WTC11 (cell line): ENCODE measurements at regions not wholly inside any gene's neighbourhood (a gene's known extent, or its start where the extent isn't known, plus 50 kb on each side); places are given as distances from the start of the nearest gene placed in this dataset.

Experiments
- ATAC-seq: fragments of 200-7000 bp; cut with Tn5 transposase; 2 replicates; pipeline ENCODE4 v1.10.0; 2021; ENCODE audit warnings: mild to moderate bottlenecking, moderate library complexity
- CTCF ChIA-PET: fragments of 300-600 bp; sonication (Branson Sonifier 250); formaldehyde crosslinking; loops from one replicate; lab custom pipeline; 2021; ENCODE audit warnings: antibody characterized with exemption; lab: Charles Lee
- POLR2A ChIA-PET: fragments of 350-600 bp; sonication (Branson Sonifier 250); formaldehyde crosslinking; loops from one replicate; lab custom pipeline; 2021; ENCODE audit warnings: antibody characterized with exemption; lab: Charles Lee
- DNase-seq: peaks from one replicate; pipeline ENCODE4 v3.0.0; 2021; ENCODE audit warnings: low spot score
- H3K27ac Mint-ChIP-seq: 2 replicates; pipeline ENCODE4 v1.8.0; 2021; ENCODE audit warnings: mixed read lengths
- H3K27me3 Mint-ChIP-seq: 2 replicates; pipeline ENCODE4 v1.8.0; 2021; ENCODE audit warnings: low read depth, mild to moderate bottlenecking, moderate library complexity, mixed read lengths
- H3K36me3 Mint-ChIP-seq: 2 replicates; pipeline ENCODE4 v1.8.0; 2021; ENCODE audit warnings: mixed read lengths
- H3K4me1 Mint-ChIP-seq: 2 replicates; pipeline ENCODE4 v1.8.0; 2022; ENCODE audit warnings: mixed read lengths
- H3K4me3 Mint-ChIP-seq: 2 replicates; pipeline ENCODE4 v1.8.0; 2021; ENCODE audit warnings: mild to moderate bottlenecking, moderate library complexity, mixed read lengths
- H3K9me3 Mint-ChIP-seq: 2 replicates; pipeline ENCODE4 v1.8.0; 2021; ENCODE audit warnings: mixed read lengths
- ARID4B ChIP-seq: sonication (generic); formaldehyde crosslinking; IDR thresholded peaks from 2 replicates; pipeline ENCODE4 v1.8.0; 2023; ENCODE audit warnings: missing genetic modification reagents, mild to moderate bottlenecking, borderline replicate concordance
- CTCF ChIP-seq: fragments of 200-600 bp; IDR thresholded peaks from 2 replicates; pipeline ENCODE4 v1.8.0; 2022; ENCODE audit warnings: antibody characterized with exemption
- E2F5 ChIP-seq: sonication (generic); formaldehyde crosslinking; IDR thresholded peaks from 2 replicates; pipeline ENCODE4 v1.8.1; 2022; ENCODE audit warnings: mild to moderate bottlenecking, moderate library complexity, missing genetic modification reagents
- FOXK1 ChIP-seq: sonication (generic); formaldehyde crosslinking; IDR thresholded peaks from 2 replicates; pipeline ENCODE4 v1.8.0; 2022; ENCODE audit warnings: mild to moderate bottlenecking, moderate library complexity, missing genetic modification reagents
- GRHL2 ChIP-seq: fragments of 250-450 bp; sonication (Bioruptor Pico); IDR thresholded peaks from 2 replicates; pipeline ENCODE4 v1.8.0; 2022; ENCODE audit warnings: mild to moderate bottlenecking, moderate library complexity; ENCODE audit not compliant: insufficient replicate concordance, severe bottlenecking
- IRF2 ChIP-seq: sonication (generic); formaldehyde crosslinking; IDR thresholded peaks from 2 replicates; pipeline ENCODE4 v1.8.0; 2022; ENCODE audit warnings: low read depth, missing genetic modification reagents, borderline replicate concordance
- KAT7 ChIP-seq: sonication (generic); formaldehyde crosslinking; IDR thresholded peaks from 2 replicates; pipeline ENCODE4 v1.8.1; 2023; ENCODE audit warnings: missing genetic modification reagents, mild to moderate bottlenecking, borderline replicate concordance
- NFATC4 ChIP-seq: fragments of 250-450 bp; sonication (Bioruptor Pico); IDR thresholded peaks from 2 replicates; pipeline ENCODE4 v1.9.0; 2021; ENCODE audit warnings: mild to moderate bottlenecking
- NR3C1 ChIP-seq: sonication (generic); formaldehyde crosslinking; conservative IDR thresholded peaks from 2 replicates; pipeline ENCODE4 v1.8.1; 2023; ENCODE audit warnings: low read depth, mild to moderate bottlenecking, missing genetic modification reagents
- OVOL2 ChIP-seq: fragments of 250-450 bp; sonication (Bioruptor Pico); IDR thresholded peaks from 2 replicates; pipeline ENCODE4 v1.9.0; 2021; ENCODE audit warnings: mild to moderate bottlenecking, borderline replicate concordance
- SOX15 ChIP-seq: fragments of 250-450 bp; sonication (Bioruptor Pico); IDR thresholded peaks from 2 replicates; pipeline ENCODE4 v1.9.0; 2021; ENCODE audit warnings: mild to moderate bottlenecking
- SP1 ChIP-seq: sonication (generic); formaldehyde crosslinking; conservative IDR thresholded peaks from 2 replicates; pipeline ENCODE4 v1.8.1; 2022; ENCODE audit warnings: missing genetic modification reagents
- TF ChIP-seq, protein P1 (sequence below): sonication (generic); formaldehyde crosslinking; conservative IDR thresholded peaks from 2 replicates; pipeline ENCODE4 v1.8.1; 2023; ENCODE audit warnings: mild to moderate bottlenecking, low read depth, missing genetic modification reagents, moderate library complexity
- TF ChIP-seq, protein P2 (sequence below): fragments of 250-450 bp; sonication (Bioruptor Pico); IDR thresholded peaks from 2 replicates; pipeline ENCODE4 v1.9.0; 2021; ENCODE audit warnings: mild to moderate bottlenecking
- TF ChIP-seq, protein P3 (sequence below): fragments of 250-450 bp; sonication (Bioruptor Pico); IDR thresholded peaks from 2 replicates; pipeline ENCODE4 v1.9.0; 2021; ENCODE audit warnings: moderate library complexity, mild to moderate bottlenecking, inconsistent platforms, borderline replicate concordance
- TF ChIP-seq, protein P4 (sequence below): sonication (generic); formaldehyde crosslinking; IDR thresholded peaks from 2 replicates; pipeline ENCODE4 v1.8.0; 2022; ENCODE audit warnings: mild to moderate bottlenecking, missing genetic modification reagents
- TF ChIP-seq, protein P5 (sequence below): sonication (generic); formaldehyde crosslinking; IDR thresholded peaks from 2 replicates; pipeline ENCODE4 v1.8.0; 2023; ENCODE audit warnings: mild to moderate bottlenecking, missing genetic modification reagents

DNA sequence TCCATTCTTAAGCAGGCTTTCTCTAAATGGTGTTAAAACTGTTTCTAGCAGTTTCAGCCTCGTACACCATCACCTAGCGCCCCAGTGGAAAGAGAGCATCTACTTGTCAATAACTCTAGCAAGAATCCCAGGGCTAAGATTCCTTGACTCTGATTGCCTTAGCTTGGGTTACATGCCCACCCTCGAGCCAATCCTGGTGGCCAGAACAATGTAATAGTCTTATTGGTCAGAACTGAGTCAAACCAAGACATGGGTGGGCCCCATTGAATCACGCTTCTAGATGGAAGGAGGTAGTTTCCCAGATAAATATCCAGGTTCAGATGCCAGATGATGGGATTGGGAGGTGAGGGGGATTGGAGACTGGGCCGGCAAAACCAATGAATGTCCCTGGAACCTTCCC is 55.9 kb upstream of the MED13L start:
- Mint-ChIP-seq H3K36me3 (no peaks in the 10 kb centered on the region), H3K4me1 (peaks cover 22% of the 10 kb centered on the region), H3K27ac (no peak overlapping the region), H3K4me3 (no peak overlapping the region), H3K9me3 (peaks cover 3% of the 10 kb centered on the region; the same call in 1 of the 2 replicates), H3K27me3 (no peaks in the 10 kb centered on the region)
- POLR2A ChIA-PET: interaction anchor here (0.6 kb wide), 1 partner anchor 10 kb away, joined by 4 read pairs; no protein-coding TSS in a partner anchor
- DNase-seq (no peak), ATAC-seq (peak; percentile 65)
- CTCF ChIA-PET: interaction anchor here (1.0 kb wide), 1 partner anchor 355 kb away, joined by 4 read pairs; no protein-coding TSS in a partner anchor
- no peak for TF ChIP-seq IRF2 (CRISPR knock-in tag)
- TF ChIP-seq NFATC4 (CRISPR knock-in tag): no peak
- TF ChIP-seq GRHL2 (CRISPR knock-in tag): no peak
- TF ChIP-seq E2F5: no peak
- TF ChIP-seq CTCF: no peak

GRCh38 chr12:116336542-116337065 is 59.1 kb upstream of the MED13L start:
- DNase-seq (no peak), ATAC-seq (no peak)
- no peaks in the 10 kb centered on the region for H3K36me3 Mint-ChIP-seq
- POLR2A ChIA-PET: no interaction called here
- H3K4me3 Mint-ChIP-seq: no peak overlapping the region
- no peaks in the 10 kb centered on the region for H3K27me3 Mint-ChIP-seq
- CTCF ChIA-PET: interaction anchor here (1.3 to 1.5 kb wide), 2 partner anchors 70 to 353 kb away, joined by 3 to 4 read pairs; no protein-coding TSS in a partner anchor
- no peaks in the 10 kb centered on the region for H3K9me3 Mint-ChIP-seq
- H3K4me1 Mint-ChIP-seq: peaks cover 37% of the 10 kb centered on the region
- no peak overlapping the region for H3K27ac Mint-ChIP-seq
- no peak for TF ChIP-seq SOX15 (CRISPR knock-in tag)
- no peak for TF ChIP-seq KAT7 (CRISPR knock-in tag)
- TF ChIP-seq, protein P1, sequence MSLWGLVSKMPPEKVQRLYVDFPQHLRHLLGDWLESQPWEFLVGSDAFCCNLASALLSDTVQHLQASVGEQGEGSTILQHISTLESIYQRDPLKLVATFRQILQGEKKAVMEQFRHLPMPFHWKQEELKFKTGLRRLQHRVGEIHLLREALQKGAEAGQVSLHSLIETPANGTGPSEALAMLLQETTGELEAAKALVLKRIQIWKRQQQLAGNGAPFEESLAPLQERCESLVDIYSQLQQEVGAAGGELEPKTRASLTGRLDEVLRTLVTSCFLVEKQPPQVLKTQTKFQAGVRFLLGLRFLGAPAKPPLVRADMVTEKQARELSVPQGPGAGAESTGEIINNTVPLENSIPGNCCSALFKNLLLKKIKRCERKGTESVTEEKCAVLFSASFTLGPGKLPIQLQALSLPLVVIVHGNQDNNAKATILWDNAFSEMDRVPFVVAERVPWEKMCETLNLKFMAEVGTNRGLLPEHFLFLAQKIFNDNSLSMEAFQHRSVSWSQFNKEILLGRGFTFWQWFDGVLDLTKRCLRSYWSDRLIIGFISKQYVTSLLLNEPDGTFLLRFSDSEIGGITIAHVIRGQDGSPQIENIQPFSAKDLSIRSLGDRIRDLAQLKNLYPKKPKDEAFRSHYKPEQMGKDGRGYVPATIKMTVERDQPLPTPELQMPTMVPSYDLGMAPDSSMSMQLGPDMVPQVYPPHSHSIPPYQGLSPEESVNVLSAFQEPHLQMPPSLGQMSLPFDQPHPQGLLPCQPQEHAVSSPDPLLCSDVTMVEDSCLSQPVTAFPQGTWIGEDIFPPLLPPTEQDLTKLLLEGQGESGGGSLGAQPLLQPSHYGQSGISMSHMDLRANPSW (CRISPR knock-in tag): no peak
- TF ChIP-seq ARID4B: no peak
- TF ChIP-seq FOXK1 (CRISPR knock-in tag): no peak
- no peak for TF ChIP-seq SP1 (CRISPR knock-in tag)
- TF ChIP-seq, protein P2, sequence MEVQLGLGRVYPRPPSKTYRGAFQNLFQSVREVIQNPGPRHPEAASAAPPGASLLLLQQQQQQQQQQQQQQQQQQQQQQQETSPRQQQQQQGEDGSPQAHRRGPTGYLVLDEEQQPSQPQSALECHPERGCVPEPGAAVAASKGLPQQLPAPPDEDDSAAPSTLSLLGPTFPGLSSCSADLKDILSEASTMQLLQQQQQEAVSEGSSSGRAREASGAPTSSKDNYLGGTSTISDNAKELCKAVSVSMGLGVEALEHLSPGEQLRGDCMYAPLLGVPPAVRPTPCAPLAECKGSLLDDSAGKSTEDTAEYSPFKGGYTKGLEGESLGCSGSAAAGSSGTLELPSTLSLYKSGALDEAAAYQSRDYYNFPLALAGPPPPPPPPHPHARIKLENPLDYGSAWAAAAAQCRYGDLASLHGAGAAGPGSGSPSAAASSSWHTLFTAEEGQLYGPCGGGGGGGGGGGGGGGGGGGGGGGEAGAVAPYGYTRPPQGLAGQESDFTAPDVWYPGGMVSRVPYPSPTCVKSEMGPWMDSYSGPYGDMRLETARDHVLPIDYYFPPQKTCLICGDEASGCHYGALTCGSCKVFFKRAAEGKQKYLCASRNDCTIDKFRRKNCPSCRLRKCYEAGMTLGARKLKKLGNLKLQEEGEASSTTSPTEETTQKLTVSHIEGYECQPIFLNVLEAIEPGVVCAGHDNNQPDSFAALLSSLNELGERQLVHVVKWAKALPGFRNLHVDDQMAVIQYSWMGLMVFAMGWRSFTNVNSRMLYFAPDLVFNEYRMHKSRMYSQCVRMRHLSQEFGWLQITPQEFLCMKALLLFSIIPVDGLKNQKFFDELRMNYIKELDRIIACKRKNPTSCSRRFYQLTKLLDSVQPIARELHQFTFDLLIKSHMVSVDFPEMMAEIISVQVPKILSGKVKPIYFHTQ (CRISPR knock-in tag): no peak
- TF ChIP-seq, protein P3, sequence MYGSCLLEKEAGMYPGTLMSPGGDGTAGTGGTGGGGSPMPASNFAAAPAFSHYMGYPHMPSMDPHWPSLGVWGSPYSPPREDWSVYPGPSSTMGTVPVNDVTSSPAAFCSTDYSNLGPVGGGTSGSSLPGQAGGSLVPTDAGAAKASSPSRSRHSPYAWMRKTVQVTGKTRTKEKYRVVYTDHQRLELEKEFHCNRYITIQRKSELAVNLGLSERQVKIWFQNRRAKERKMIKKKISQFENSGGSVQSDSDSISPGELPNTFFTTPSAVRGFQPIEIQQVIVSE: no peak
- TF ChIP-seq NFATC4 (CRISPR knock-in tag): no peak
- TF ChIP-seq, protein P4, sequence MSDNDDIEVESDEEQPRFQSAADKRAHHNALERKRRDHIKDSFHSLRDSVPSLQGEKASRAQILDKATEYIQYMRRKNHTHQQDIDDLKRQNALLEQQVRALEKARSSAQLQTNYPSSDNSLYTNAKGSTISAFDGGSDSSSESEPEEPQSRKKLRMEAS (CRISPR knock-in tag): no peak
- TF ChIP-seq, protein P5, sequence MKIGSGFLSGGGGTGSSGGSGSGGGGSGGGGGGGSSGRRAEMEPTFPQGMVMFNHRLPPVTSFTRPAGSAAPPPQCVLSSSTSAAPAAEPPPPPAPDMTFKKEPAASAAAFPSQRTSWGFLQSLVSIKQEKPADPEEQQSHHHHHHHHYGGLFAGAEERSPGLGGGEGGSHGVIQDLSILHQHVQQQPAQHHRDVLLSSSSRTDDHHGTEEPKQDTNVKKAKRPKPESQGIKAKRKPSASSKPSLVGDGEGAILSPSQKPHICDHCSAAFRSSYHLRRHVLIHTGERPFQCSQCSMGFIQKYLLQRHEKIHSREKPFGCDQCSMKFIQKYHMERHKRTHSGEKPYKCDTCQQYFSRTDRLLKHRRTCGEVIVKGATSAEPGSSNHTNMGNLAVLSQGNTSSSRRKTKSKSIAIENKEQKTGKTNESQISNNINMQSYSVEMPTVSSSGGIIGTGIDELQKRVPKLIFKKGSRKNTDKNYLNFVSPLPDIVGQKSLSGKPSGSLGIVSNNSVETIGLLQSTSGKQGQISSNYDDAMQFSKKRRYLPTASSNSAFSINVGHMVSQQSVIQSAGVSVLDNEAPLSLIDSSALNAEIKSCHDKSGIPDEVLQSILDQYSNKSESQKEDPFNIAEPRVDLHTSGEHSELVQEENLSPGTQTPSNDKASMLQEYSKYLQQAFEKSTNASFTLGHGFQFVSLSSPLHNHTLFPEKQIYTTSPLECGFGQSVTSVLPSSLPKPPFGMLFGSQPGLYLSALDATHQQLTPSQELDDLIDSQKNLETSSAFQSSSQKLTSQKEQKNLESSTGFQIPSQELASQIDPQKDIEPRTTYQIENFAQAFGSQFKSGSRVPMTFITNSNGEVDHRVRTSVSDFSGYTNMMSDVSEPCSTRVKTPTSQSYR (CRISPR knock-in tag): no peak
- no peak for TF ChIP-seq NR3C1
- TF ChIP-seq OVOL2 (CRISPR knock-in tag): no peak
